B cell (primary cell): ENCODE measurements at regions not wholly inside any gene's neighbourhood (a gene's known extent, or its start where the extent isn't known, plus 50 kb on each side); places are given as distances from the start of the nearest gene placed in this dataset.

ENCODE experiments used
- ATAC-seq: fragments of 200-7000 bp; cut with Tn5 transposase; one replicate; pipeline ENCODE4 v1.10.0; 2021; ENCODE audit warnings: low read depth, mild to moderate bottlenecking, moderate number of reproducible peaks, moderate library complexity
- CTCF ChIA-PET: fragments of 350-600 bp; sonication (Branson Sonifier 250); formaldehyde crosslinking; loops from one replicate; lab custom pipeline; 2021; ENCODE audit warnings: antibody characterized with exemption, inconsistent platforms; lab: Charles Lee
- POLR2A ChIA-PET: fragments of 350-600 bp; sonication (Branson Sonifier 250); formaldehyde crosslinking; loops from one replicate; lab custom pipeline; 2021; ENCODE audit warnings: antibody characterized with exemption; lab: Charles Lee
- DNase-seq: peaks from one replicate; pipeline ENCODE4 v3.0.0; 2013
- H2AFZ ChIP-seq: 2 replicates; pipeline ENCODE4 v1.6.1; 2012; ENCODE audit warnings: mild to moderate bottlenecking, low read depth, low read length; ENCODE audit not compliant: insufficient read depth, poor library complexity, severe bottlenecking
- H3K27ac ChIP-seq, 2 donors: 1 replicate in 1 of 2; 2 replicates in 1 of 2; pipeline ENCODE4 v1.5.1; 2012 to 2013; ENCODE audit warnings: low read length in 2 of 2, mild to moderate bottlenecking in 2 of 2, moderate library complexity in 1 of 2
- H3K27me3 ChIP-seq, 4 experiments: fragments of 200-600 bp in 1 of 4; sonication (generic) in 1 of 4; replicated peaks in 1 of 4; 1 replicate in 2 of 4; 2 replicates in 2 of 4; pipeline versions ENCODE4 v1.6.1 to v1.7.0; 2013 to 2016; ENCODE audit warnings: low read length in 3 of 4, mild to moderate bottlenecking in 2 of 4, mixed read lengths in 1 of 4, moderate library complexity in 1 of 4; ENCODE audit not compliant: insufficient read depth in 4 of 4, control insufficient read depth in 3 of 4; ENCODE audit errors: control extremely low read depth in 1 of 4
- H3K36me3 ChIP-seq, 2 experiments: replicated peaks in 1 of 2; 1 replicate in 1 of 2; 2 replicates in 1 of 2; pipeline versions ENCODE4 v1.6.1 to v1.7.1; 2013; ENCODE audit warnings: low read length in 1 of 2; ENCODE audit not compliant: insufficient read depth in 2 of 2, control insufficient read depth in 1 of 2; ENCODE audit errors: control extremely low read depth in 1 of 2, extremely low read depth in 1 of 2
- H3K4me1 ChIP-seq, 2 donors: fragments of 200-600 bp in 1 of 2; sonication (generic) in 1 of 2; 1 replicate in 1 of 2; 2 replicates in 1 of 2; pipeline versions ENCODE4 v1.5.1 to v1.6.1; 2013 to 2017; ENCODE audit warnings: low read length in 2 of 2; ENCODE audit not compliant: control insufficient read depth in 2 of 2, insufficient read depth in 2 of 2
- H3K4me2 ChIP-seq: replicated peaks from 2 replicates; pipeline ENCODE3; 2012; ENCODE audit warnings: mild to moderate bottlenecking, low read depth, low read length; ENCODE audit not compliant: poor library complexity, severe bottlenecking
- H3K4me3 ChIP-seq, 5 experiments: fragments of 200-600 bp in 1 of 5; sonication (generic) in 1 of 5; 1 replicate in 3 of 5; 2 replicates in 2 of 5; pipeline versions ENCODE4 v1.5.1 to v1.7.0; 2011 to 2016; ENCODE audit warnings: low read length in 4 of 5, mild to moderate bottlenecking in 4 of 5, low read depth in 2 of 5, control low read depth in 1 of 5, moderate library complexity in 1 of 5; ENCODE audit not compliant: insufficient read depth in 1 of 5; ENCODE audit errors: control extremely low read depth in 1 of 5, extremely low read depth in 1 of 5
- H3K79me2 ChIP-seq: fragments of 200-600 bp; sonication (generic); one replicate; pipeline ENCODE4 v1.6.0; 2016; ENCODE audit warnings: low read length; ENCODE audit not compliant: control insufficient read depth, insufficient read depth
- H3K9ac ChIP-seq: fragments of 200-600 bp; sonication (generic); 2 replicates; pipeline ENCODE4 v1.6.1; 2017; ENCODE audit warnings: mild to moderate bottlenecking, low read length, moderate library complexity
- H3K9me3 ChIP-seq, 3 donors: one replicate each; pipeline versions ENCODE4 v1.6.1 to v1.7.1; 2013; ENCODE audit warnings: low read length in 2 of 3; ENCODE audit not compliant: control insufficient read depth in 2 of 3, insufficient read depth in 1 of 3; ENCODE audit errors: control extremely low read depth in 1 of 3
- H4K20me1 ChIP-seq: 2 replicates; pipeline ENCODE4 v1.6.0; 2012; ENCODE audit warnings: mild to moderate bottlenecking, low read length; ENCODE audit not compliant: insufficient read depth, control insufficient read depth, poor library complexity, severe bottlenecking
- H3K27ac Mint-ChIP-seq: one replicate; pipeline ENCODE4 v1.8.0; 2021; ENCODE audit warnings: mixed read lengths
- H3K27me3 Mint-ChIP-seq: one replicate; pipeline ENCODE4 v1.8.0; 2021; ENCODE audit warnings: mixed read lengths
- H3K4me1 Mint-ChIP-seq: one replicate; pipeline ENCODE4 v1.8.0; 2021; ENCODE audit warnings: mixed read lengths
- H3K4me3 Mint-ChIP-seq: one replicate; pipeline ENCODE4 v1.8.0; 2021; ENCODE audit warnings: mixed read lengths
- H3K9me3 Mint-ChIP-seq: one replicate; pipeline ENCODE4 v1.8.0; 2022; ENCODE audit warnings: mixed read lengths; ENCODE audit not compliant: insufficient read depth
- EZH2 ChIP-seq: IDR thresholded peaks from 2 replicates; pipeline ENCODE4 v1.6.1; 2012; ENCODE audit warnings: borderline replicate concordance, low read depth, mild to moderate bottlenecking, moderate library complexity, low read length; ENCODE audit not compliant: insufficient read depth, poor library complexity, severe bottlenecking
- WGBS: methylation state at CpG from one replicate; pipeline ENCODE4 v1.1.5; 2013; ENCODE audit warnings: missing lambda C conversion rate; ENCODE audit not compliant: insufficient coverage; 5-methylcytosine and 5-hydroxymethylcytosine counted together
- intact Hi-C: fragments of 100-400 bp; cut with micrococcal nuclease; formaldehyde crosslinking; loops from one replicate; pipeline ENCODE4 v1.10.0; 2022
- TF ChIP-seq, protein P1 (sequence below): fragments of 200-600 bp; IDR thresholded peaks from one replicate; pipeline ENCODE4 v1.8.0; 2022; ENCODE audit warnings: antibody characterized with exemption, mild to moderate bottlenecking

DNA sequence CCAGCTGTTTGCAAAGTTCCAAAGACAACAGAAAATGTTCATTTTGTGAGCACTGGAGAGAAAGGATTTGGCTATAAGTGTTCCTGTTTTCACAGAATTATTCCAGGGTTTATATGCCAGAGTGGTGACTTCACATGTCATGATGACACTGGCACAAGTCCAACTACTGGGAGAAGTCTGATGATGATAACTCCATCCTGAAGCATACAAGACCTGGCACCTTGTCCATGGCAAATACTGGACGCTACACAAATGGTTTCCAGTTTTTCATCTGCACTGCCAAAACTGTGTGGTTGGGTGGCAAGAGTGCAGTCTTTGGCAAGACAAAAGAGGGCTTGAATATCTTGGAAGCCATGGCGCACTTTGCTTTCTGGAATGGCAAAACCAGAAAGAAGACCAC lies 385.0 kb downstream of the CDH11 start:
- TF ChIP-seq EZH2, result no peak
- TF ChIP-seq, protein P1, sequence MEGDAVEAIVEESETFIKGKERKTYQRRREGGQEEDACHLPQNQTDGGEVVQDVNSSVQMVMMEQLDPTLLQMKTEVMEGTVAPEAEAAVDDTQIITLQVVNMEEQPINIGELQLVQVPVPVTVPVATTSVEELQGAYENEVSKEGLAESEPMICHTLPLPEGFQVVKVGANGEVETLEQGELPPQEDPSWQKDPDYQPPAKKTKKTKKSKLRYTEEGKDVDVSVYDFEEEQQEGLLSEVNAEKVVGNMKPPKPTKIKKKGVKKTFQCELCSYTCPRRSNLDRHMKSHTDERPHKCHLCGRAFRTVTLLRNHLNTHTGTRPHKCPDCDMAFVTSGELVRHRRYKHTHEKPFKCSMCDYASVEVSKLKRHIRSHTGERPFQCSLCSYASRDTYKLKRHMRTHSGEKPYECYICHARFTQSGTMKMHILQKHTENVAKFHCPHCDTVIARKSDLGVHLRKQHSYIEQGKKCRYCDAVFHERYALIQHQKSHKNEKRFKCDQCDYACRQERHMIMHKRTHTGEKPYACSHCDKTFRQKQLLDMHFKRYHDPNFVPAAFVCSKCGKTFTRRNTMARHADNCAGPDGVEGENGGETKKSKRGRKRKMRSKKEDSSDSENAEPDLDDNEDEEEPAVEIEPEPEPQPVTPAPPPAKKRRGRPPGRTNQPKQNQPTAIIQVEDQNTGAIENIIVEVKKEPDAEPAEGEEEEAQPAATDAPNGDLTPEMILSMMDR, result no peak
- WGBS, result 88% methylated on average over 1 of the region's 2 CpGs
- no peaks in the 10 kb centered on the region for H3K27me3 ChIP-seq
- Mint-ChIP-seq H3K9me3 (peaks cover 4% of the 10 kb centered on the region), H3K4me3 (no peak overlapping the region), H3K27ac (no peak overlapping the region), H3K27me3 (no peaks in the 10 kb centered on the region), H3K4me1 (no peaks in the 10 kb centered on the region)
- ChIA-PET CTCF (no interaction called here), POLR2A (no interaction called here)
- H4K20me1 ChIP-seq, result no peaks in the 10 kb centered on the region
- no peak overlapping the region for H3K4me3 ChIP-seq
- H3K36me3 ChIP-seq, result no peaks in the 10 kb centered on the region
- ATAC-seq, result no peak
- no peak overlapping the region for H3K4me2 ChIP-seq
- no peak overlapping the region for H3K9ac ChIP-seq
- H3K4me1 ChIP-seq, result no peaks in the 10 kb centered on the region
- DNase-seq, result no peak
- H3K27ac ChIP-seq, result no peak overlapping the region
- H3K79me2 ChIP-seq, result no peaks in the 10 kb centered on the region
- H3K9me3 ChIP-seq, result no peaks in the 10 kb centered on the region
- H2AFZ ChIP-seq, result no peak overlapping the region
- intact Hi-C loops, result no loop called here

DNA sequence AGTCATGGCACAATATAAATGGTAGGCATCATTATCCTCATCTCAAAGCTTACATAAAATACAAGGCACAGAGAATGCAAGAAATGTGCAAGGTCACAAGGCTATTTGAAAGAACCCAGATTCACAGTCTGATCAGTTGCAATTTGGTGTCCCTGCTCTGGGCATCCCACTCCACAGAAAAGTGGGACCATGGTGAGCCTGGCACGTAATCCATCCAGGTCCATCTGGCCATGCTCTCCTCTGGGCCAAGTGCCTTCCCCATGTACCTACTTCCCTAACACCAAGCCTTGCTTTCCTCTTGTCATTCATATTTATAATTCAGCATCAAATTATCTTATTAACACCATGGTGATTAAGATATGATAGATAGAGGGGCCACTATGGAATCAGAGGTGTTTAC lies 390.0 kb downstream of the CDH11 start:
- peaks cover 8% of the 10 kb centered on the region for H3K9me3 Mint-ChIP-seq
- intact Hi-C loops, result no loop called here

More for the DNA sequence above, 390.0 kb downstream of the CDH11 start:
- TF ChIP-seq, protein P1, result no peak
- TF ChIP-seq EZH2, result no peak
- Mint-ChIP-seq H3K4me3 (no peak overlapping the region), H3K27me3 (no peaks in the 10 kb centered on the region), H3K27ac (no peak overlapping the region), H3K4me1 (no peaks in the 10 kb centered on the region)
- no peaks in the 10 kb centered on the region for H3K79me2 ChIP-seq
- no peak overlapping the region for H3K27ac ChIP-seq
- H3K4me3 ChIP-seq, result no peak overlapping the region
- H3K4me1 ChIP-seq, result no peaks in the 10 kb centered on the region
- no peaks in the 10 kb centered on the region for H3K36me3 ChIP-seq
- POLR2A ChIA-PET, result no interaction called here
- H2AFZ ChIP-seq, result no peak overlapping the region
- 100% methylated on average over 1 of the region's 1 CpG for WGBS
- no peak overlapping the region for H3K4me2 ChIP-seq
- no peak overlapping the region for H3K9ac ChIP-seq
- H3K9me3 ChIP-seq, result no peaks in the 10 kb centered on the region
- no peaks in the 10 kb centered on the region for H4K20me1 ChIP-seq
- ATAC-seq, result no peak
- no peaks in the 10 kb centered on the region for H3K27me3 ChIP-seq
- no peak for DNase-seq
- CTCF ChIA-PET, result no interaction called here
